NCI-H187 (cell line): ENCODE measurements at regions not wholly inside any gene's neighbourhood (a gene's known extent, or its start where the extent isn't known, plus 50 kb on each side); places are given as distances from the start of the nearest gene placed in this dataset.
A peak's percentile ranks its signal among the peaks of the same experiment; 100 is the strongest.
"Not testable (repeated sequence)": the region's sequence is repeated elsewhere in the genome, so short reads cannot be mapped to it uniquely, and the experiment has no call there.

Experiments used
- DNase-seq, 2 experiments: peaks; one replicate each; lab custom pipeline; 2025; lab: John Stamatoyannopoulos, UW

- no peak for DNase-seq
These were observed 353.6 kb downstream of the RRAGC start for GRCh38 chr1:38505944-38506343.

GRCh38 chr1:38502758-38503157, 356.8 kb downstream of the RRAGC start:
- DNase-seq = no peak

GRCh38 chr1:38500891-38501290, 358.7 kb downstream of the RRAGC start:
- no peak for DNase-seq

GRCh38 chr1:38500352-38500751, 359.2 kb downstream of the RRAGC start:
- DNase-seq = no peak

GRCh38 chr1:38498686-38499085, 360.9 kb downstream of the RRAGC start:
- DNase-seq = no peak

GRCh38 chr1:38497921-38498656, 361.5 kb downstream of the RRAGC start:
- DNase-seq = no peak

GRCh38 chr1:38493306-38493705, 366.3 kb downstream of the RRAGC start:
- not testable (repeated sequence) for DNase-seq

- peak in 1 of 2 experiments; percentile 28 for DNase-seq
These were observed 369.7 kb downstream of the RRAGC start for GRCh38 chr1:38489844-38490270.

- DNase-seq = no peak
These were observed 371.2 kb downstream of the RRAGC start for GRCh38 chr1:38488162-38488898.

GRCh38 chr1:38487396-38487795, 372.2 kb downstream of the RRAGC start:
- no peak for DNase-seq

GRCh38 chr1:38486085-38486484, 373.5 kb downstream of the RRAGC start:
- no peak for DNase-seq

- DNase-seq = no peak
These were observed 377.4 kb downstream of the RRAGC start for GRCh38 chr1:38481871-38482826.

- DNase-seq = not testable (repeated sequence)
These were observed 379.9 kb downstream of the RRAGC start for GRCh38 chr1:38479662-38480061.

GRCh38 chr1:38477811-38478210, 381.8 kb downstream of the RRAGC start:
- DNase-seq = no peak

GRCh38 chr1:38476850-38477178, 382.8 kb downstream of the RRAGC start:
- DNase-seq = no peak

GRCh38 chr1:38476111-38476849, 383.3 kb downstream of the RRAGC start:
- no peak for DNase-seq

GRCh38 chr1:38475624-38476005, 384.0 kb downstream of the RRAGC start:
- DNase-seq = no peak

GRCh38 chr1:38474738-38475623, 384.6 kb downstream of the RRAGC start:
- no peak for DNase-seq

- no peak for DNase-seq
These were observed 393.1 kb downstream of the RRAGC start for GRCh38 chr1:38466487-38466886.

- no peak for DNase-seq
These were observed 394.1 kb downstream of the RRAGC start for GRCh38 chr1:38465460-38465859.
